Sigmoid colon (tissue), 4 donors: ENCODE measurements at regions not wholly inside any gene's neighbourhood (a gene's known extent, or its start where the extent isn't known, plus 50 kb on each side); places are given as distances from the start of the nearest gene placed in this dataset.

ENCODE experiments used
- CTCF ChIP-seq, 4 experiments: fragments of 450-650 bp in 3 of 4; fragments of 200-600 bp in 1 of 4; IDR thresholded peaks; one replicate each; pipeline ENCODE4 v1.5.1; 2016 to 2019; ENCODE audit warnings: antibody characterized with exemption in 4 of 4, mild to moderate bottlenecking in 3 of 4, moderate library complexity in 2 of 4
- EP300 ChIP-seq, 4 donors: sonication (generic); formaldehyde crosslinking; IDR thresholded peaks; one replicate each; pipeline ENCODE4 v1.6.1; 2017; ENCODE audit warnings: antibody characterized with exemption in 4 of 4
- POLR2AphosphoS5 ChIP-seq, 4 donors: sonication (generic); formaldehyde crosslinking; IDR thresholded peaks; one replicate each; pipeline ENCODE4 v1.6.1; 2017; ENCODE audit warnings: antibody characterized with exemption in 4 of 4

GRCh38 chr15:46576646-46577395 is 942.0 kb downstream of the SQOR start:
- TF ChIP-seq POLR2AphosphoS5 (IDR thresholded peaks at IDR 0.05) (no peak), CTCF (IDR thresholded peaks at IDR 0.05) (no peak), EP300 (IDR thresholded peaks at IDR 0.05) (no peak)
